ENCODE measurements at regions not wholly inside any gene's neighbourhood (a gene's known extent, or its start where the extent isn't known, plus 50 kb on each side); places are given as distances from the start of the nearest gene placed in this dataset.

DNA sequence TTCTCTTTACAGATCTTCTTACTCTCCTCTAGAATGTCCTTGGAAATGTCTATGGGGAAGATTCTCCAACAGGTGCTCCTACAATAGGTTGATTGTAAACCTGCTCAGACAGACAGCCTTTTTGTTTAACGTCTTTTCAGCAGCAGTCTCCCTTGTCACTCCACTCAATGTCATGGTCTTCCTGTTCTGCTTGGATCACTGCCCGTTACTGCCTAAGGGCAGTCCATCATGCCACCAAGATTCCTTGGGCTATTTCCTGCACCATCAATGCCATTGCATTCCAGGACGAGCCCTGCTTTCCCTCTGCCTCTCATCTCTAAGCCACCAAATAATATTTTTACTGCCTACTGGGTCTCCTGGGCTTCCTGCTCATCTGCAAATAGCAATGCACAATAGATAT is 97.4 kb upstream of the GALNT5 start:
- no peak for DNase-seq

DNA sequence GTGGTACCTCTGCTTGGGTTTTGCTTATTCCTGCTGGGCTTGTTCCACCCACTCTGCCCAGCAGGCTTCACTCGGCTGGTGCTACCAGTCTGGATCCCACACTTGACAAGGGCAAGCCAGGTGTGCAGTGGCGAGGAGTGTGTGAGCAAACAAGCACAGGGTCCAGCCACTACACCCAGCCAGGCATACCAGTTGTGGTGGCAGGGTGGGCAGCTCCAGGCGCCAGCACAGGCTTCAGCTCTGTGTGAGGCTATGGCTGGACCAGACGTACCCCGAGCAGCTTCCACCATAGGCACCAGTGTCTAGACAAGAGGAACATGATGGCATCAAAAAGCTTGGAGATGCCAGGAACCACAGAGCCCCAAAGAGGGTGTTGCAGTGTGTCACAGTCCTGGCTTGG is 93.1 kb upstream of the GALNT5 start:
- no peak for DNase-seq

DNA sequence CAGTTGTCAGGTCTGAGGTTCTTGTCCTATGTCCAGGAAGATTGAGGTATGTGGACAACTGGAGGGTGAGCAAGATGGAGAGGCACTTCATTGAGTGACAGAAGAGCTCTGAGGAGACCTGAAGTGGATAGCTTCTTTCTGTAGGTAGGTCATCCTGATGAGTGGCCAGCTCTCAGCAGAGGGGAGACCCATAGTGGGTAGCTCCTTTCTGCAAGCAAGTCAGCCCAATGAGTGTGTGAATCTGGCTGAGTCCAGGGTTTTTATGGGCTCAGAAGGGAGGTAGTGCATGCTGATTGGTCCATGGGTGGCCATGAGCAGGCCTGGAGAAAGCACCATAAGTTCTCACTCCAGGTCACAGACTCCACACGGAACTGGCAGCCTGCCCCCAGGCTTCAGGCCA is 92.6 kb upstream of the GALNT5 start:
- no peak for DNase-seq

DNA sequence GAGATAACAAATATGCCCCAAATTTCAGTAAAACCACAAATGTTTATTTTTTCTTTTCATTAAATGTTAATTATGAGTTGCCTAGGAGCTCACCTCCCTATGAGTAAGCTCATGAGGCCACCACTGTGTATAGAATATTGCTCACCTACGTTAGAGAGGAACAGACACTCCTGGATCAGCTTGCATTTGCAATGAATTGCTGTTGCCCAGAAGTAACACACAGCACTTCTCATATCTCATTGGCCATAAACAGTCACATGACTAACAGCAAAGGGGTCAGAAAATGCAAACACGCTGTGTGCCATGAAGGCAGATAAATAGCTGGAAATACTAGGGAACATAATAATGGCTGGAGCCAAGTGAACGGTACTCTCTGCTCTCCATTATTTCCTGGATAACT is 89.0 kb upstream of the GALNT5 start:
- no peak for DNase-seq

GRCh38 chr2:157169889-157170288 is 87.6 kb upstream of the GALNT5 start:
- no peak for DNase-seq

DNA sequence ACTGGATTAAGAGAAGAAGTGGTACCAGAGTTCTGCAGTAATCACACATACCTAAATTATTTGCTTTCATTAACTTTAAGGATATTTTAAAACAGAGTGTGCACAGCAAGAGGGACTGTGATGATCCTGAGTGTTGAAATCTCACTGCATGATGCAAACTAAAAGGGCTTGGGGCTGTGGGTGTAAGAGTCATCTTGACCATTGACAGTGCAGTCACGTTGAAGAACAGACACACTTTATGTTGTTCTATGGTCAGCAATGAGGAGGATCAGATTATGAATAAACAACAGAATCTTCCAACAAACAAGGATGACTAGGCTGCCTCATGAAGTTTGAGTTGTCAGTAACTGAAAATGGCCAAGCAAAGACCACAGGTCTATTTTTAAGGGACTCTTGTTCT is 87.2 kb upstream of the GALNT5 start:
- no peak for DNase-seq

DNA sequence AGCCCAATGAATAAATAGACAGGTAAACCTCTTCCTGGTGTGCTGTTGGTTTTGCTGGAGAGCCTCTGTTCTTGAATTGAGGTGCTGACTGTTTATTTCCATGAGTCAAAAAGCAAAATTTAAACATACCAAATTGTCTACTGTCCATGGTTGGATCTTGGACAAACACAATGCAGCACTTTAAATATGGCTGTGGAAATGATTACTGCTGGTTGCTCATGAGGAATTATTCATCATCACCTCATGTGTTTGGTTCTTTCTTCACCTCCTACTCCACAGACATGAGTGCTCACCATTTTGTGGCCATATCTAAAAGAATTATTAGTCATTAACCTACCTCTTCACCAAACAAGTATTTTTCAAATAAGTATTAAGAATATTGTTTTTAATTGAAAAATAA is 85.3 kb upstream of the GALNT5 start:
- no peak for DNase-seq

GRCh38 chr2:157172866-157173578 is 84.5 kb upstream of the GALNT5 start:
- no peak for DNase-seq

GRCh38 chr2:157173740-157174184 is 83.7 kb upstream of the GALNT5 start:
- DNase-seq = no peak

DNA sequence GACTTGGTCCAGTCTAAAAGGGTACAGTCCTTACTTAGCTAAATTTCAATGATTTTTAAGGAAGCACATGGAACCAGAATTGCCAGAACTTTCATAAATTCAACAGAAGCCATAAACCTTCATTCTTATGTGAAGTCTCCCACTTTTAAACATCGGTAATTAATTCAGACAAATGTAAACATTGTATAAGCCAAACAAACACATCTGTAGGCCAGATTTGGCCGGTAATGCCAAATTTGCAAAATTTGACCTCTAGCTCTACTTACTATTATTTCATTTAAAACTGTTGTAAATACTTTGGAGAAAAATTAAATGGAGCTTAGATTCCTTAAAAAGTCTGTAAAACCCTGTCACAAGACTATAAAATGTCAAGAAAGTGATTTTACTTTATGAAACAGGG is 83.2 kb upstream of the GALNT5 start:
- no peak for DNase-seq

DNA sequence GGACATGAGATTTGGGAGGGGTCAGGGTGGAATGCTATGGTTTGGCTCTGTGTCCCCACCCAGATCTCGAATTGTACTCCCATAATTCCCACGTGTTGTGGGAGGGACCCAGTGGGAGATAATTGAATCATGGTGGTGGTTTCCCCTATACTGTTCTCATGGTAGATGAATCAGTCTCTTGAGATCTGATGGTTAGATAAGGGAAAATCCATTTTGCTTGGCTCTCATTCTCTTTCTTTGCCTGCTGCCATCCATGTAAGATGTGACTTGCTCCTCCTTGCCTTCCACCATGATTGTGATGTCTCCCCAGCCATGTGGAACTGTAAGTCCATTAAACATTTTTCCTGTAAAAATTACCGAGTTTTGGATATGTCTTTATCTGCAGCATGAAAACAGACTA is 80.9 kb upstream of the GALNT5 start:
- no peak for DNase-seq

DNA sequence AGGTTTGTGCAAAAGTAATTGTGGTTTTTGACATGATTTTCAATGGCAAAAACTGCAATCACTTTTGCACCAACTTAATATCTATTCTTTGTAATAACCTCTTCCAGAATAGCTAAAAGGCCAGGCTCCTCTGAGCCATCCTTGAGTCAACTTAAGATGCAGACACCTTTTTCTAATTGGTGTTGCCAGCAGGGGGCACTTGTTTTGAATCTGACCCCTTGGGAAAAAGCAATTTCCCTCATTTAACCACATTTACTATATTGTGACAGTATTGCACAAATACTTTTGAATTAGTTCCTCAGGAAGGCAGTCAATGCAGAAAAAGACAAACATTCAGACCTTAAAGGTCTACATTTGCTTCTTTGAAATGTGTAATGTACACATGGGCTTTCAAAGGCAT is 78.6 kb upstream of the GALNT5 start:
- DNase-seq = no peak

DNA sequence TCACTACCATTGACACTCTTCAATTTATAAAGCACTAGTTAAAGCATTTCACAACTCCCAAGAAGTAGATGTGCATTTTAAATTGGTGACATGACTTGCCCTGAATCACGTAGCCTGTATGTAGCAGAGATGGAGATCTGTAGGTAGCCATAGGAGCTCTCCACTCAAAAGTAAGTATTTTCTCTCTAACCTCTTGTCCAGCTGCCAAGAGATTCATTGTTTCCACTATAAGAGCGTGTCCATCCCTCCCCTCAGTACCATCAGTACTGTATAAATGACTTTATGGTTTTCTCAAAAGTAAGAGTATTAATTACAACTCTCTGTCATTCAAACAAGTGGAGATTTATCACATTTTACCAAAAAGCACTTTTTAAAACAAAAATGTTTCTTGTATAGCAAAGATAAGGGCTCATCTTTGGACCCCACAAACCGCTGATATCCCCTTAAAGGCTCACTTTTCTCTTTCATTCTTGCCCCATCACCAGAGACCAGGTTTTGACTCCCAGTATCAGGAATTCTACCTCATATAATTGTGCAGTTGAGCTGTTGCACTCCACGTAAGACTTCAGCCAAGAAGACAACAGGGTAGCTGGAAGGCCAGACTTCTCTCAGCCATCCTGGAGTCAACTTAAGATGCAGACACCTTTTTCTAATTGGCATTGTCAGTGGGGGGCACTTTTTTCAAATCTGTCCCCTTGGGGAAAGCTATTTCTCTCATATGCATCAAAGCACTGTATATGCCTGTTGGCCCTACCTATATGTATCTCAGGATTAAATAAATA is 78.0 kb upstream of the GALNT5 start:
- no peak for DNase-seq

- no peak for DNase-seq
Observed at GRCh38 chr2:157180359-157180758, 77.1 kb upstream of the GALNT5 start.

GRCh38 chr2:157181234-157181633 is 76.3 kb upstream of the GALNT5 start:
- no peak for DNase-seq

- DNase-seq = no peak
Observed at GRCh38 chr2:157182204-157182709, 75.2 kb upstream of the GALNT5 start.

DNA sequence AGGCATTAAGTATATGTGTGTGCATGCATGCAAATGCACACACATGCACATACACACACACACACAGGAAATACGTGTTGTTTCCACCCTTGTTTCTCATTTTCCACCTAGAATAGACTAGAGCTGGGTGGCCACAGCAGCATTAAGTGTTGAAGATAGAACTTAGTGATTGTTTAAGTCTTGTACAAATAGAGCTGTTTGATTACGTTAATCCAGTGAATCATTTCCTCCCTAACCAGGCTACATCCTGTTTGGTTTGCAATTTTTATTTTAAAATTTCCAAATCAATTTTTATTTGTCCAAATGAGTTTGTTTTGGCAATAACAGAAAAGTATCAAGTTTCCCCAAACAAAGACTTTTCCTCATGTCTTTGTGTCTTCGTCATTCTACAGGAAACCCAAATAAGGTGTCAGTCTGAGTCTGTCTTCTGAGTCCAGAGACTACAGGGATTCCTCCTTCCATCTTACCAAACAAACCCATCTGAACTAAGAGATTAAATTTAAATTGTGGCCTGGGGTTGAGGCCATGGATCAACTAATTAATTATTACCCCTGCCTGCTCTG is 74.6 kb upstream of the GALNT5 start:
- DNase-seq = no peak

DNA sequence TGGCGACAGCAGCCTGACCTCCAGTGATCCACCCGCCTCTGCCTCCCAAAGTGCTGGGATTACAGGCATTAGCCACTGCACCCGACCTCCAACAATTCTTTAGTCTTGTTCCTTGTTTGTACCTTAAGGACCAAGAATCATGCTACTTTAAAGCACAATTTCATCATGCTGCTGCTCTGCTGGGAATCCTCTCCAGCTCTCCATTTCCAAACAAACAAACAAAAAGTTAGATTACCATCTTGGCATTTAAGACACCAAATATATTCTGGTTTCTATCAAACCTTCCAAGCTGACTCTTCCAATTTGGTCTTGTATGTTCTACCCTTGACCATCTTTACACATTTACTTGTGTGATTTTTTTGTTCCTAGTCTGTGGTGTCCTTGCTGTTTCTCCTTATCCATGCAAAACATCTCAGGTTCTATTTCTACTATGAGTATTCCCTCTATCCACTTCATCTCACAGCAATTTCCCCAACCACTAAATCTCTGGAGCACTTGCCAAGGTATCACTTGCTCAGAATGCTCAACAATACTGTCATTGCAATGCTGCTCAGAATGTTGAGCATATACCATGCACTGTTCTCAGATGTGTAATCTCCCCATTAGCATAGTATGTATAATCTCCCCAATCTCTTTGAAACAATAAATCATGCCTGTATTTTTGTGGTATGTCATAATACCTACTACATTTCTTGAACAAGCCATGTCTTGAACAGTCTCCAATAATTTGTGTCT is 73.2 kb upstream of the GALNT5 start:
- DNase-seq = no peak

- no peak for DNase-seq
Observed at GRCh38 chr2:157185476-157186227, 71.9 kb upstream of the GALNT5 start.

- no peak for DNase-seq
Observed at GRCh38 chr2:157190151-157190550, 67.4 kb upstream of the GALNT5 start.

GRCh38 chr2:157191186-157191585 is 66.3 kb upstream of the GALNT5 start:
- no peak for DNase-seq
